Middle frontal gyrus (tissue), 1 donor: ENCODE measurements at regions not wholly inside any gene's neighbourhood (a gene's known extent, or its start where the extent isn't known, plus 50 kb on each side); places are given as distances from the start of the nearest gene placed in this dataset.

Experiments
- DNase-seq: peaks from one replicate; pipeline ENCODE4 v3.0.0-alpha.2; 2015; ENCODE audit warnings: low spot score; ENCODE audit errors: extremely low spot score

- DNase-seq = peak; percentile 43
Observed at GRCh38 chr13:95497381-95497807, 55.1 kb upstream of the CLDN10 start.

- no peak for DNase-seq
Observed at GRCh38 chr13:95498886-95499285, 53.6 kb upstream of the CLDN10 start.

GRCh38 chr13:95499811-95500712 is 52.5 kb upstream of the CLDN10 start:
- no peak for DNase-seq

DNA sequence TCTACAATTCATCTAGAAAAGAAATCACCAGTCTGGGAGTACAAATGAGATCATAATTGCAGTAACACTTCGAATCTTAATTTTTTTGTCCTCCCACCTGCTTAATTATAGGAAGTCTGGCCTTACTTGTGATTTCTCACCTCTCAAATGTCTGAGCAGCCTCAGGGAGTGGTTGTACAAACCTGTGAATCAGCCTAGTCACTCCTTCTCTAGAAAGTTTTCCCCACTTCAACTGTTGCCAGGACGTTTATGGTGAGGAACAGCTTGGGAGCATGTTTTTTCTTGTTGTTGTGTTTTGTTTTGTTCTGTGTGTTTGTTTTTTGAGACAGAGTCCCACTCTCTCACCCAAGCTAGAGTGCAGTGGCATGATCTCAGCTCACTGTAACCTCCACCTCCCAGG is 50.3 kb upstream of the CLDN10 start:
- DNase-seq = no peak
